AG09319 (cell line): ENCODE measurements at regions not wholly inside any gene's neighbourhood (a gene's known extent, or its start where the extent isn't known, plus 50 kb on each side); places are given as distances from the start of the nearest gene placed in this dataset.

ENCODE experiments used
- DNase-seq: peaks from one replicate; pipeline ENCODE4 v3.0.0-alpha.2; 2010; ENCODE audit warnings: low read depth; ENCODE audit errors: extremely low read depth
- CTCF ChIP-seq: IDR thresholded peaks from 2 replicates; pipeline ENCODE4 v1.5.1; 2011; ENCODE audit warnings: low read depth, mild to moderate bottlenecking, inconsistent platforms, low read length, moderate library complexity

GRCh38 chr10:123287594-123288247, 133.5 kb downstream of the BUB3 start:
- no peak for DNase-seq
- no peak for TF ChIP-seq CTCF

- no peak for TF ChIP-seq CTCF
- DNase-seq = no peak
Observed at GRCh38 chr10:123289432-123289831, 135.2 kb downstream of the BUB3 start.

GRCh38 chr10:123294109-123294508, 139.9 kb downstream of the BUB3 start:
- DNase-seq = no peak
- no peak for TF ChIP-seq CTCF

GRCh38 chr10:123294886-123295285, 140.7 kb downstream of the BUB3 start:
- no peak for TF ChIP-seq CTCF

GRCh38 chr10:123295644-123296043, 141.4 kb downstream of the BUB3 start:
- no peak for TF ChIP-seq CTCF
- DNase-seq = no peak

More at GRCh38 chr10:123294886-123295285, 140.7 kb downstream of the BUB3 start:
- DNase-seq = no peak

- DNase-seq = no peak
- TF ChIP-seq CTCF = no peak
Observed at GRCh38 chr10:123297175-123297574, 143.0 kb downstream of the BUB3 start.

- DNase-seq = no peak
- no peak for TF ChIP-seq CTCF
Observed at GRCh38 chr10:123298583-123298982, 144.4 kb downstream of the BUB3 start.
